WTC11 (cell line): ENCODE measurements at regions not wholly inside any gene's neighbourhood (a gene's known extent, or its start where the extent isn't known, plus 50 kb on each side); places are given as distances from the start of the nearest gene placed in this dataset.

ENCODE experiments used
- ATAC-seq: fragments of 200-7000 bp; cut with Tn5 transposase; 2 replicates; pipeline ENCODE4 v1.10.0; 2021; ENCODE audit warnings: mild to moderate bottlenecking, moderate library complexity
- CTCF ChIA-PET: fragments of 300-600 bp; sonication (Branson Sonifier 250); formaldehyde crosslinking; loops from one replicate; lab custom pipeline; 2021; ENCODE audit warnings: antibody characterized with exemption; lab: Charles Lee
- POLR2A ChIA-PET: fragments of 350-600 bp; sonication (Branson Sonifier 250); formaldehyde crosslinking; loops from one replicate; lab custom pipeline; 2021; ENCODE audit warnings: antibody characterized with exemption; lab: Charles Lee
- DNase-seq: peaks from one replicate; pipeline ENCODE4 v3.0.0; 2021; ENCODE audit warnings: low spot score
- H3K27ac Mint-ChIP-seq: 2 replicates; pipeline ENCODE4 v1.8.0; 2021; ENCODE audit warnings: mixed read lengths
- H3K27me3 Mint-ChIP-seq: 2 replicates; pipeline ENCODE4 v1.8.0; 2021; ENCODE audit warnings: low read depth, mild to moderate bottlenecking, moderate library complexity, mixed read lengths
- H3K36me3 Mint-ChIP-seq: 2 replicates; pipeline ENCODE4 v1.8.0; 2021; ENCODE audit warnings: mixed read lengths
- H3K4me1 Mint-ChIP-seq: 2 replicates; pipeline ENCODE4 v1.8.0; 2022; ENCODE audit warnings: mixed read lengths
- H3K4me3 Mint-ChIP-seq: 2 replicates; pipeline ENCODE4 v1.8.0; 2021; ENCODE audit warnings: mild to moderate bottlenecking, moderate library complexity, mixed read lengths
- H3K9me3 Mint-ChIP-seq: 2 replicates; pipeline ENCODE4 v1.8.0; 2021; ENCODE audit warnings: mixed read lengths
- CREM ChIP-seq: sonication (generic); formaldehyde crosslinking; IDR thresholded peaks from 2 replicates; pipeline ENCODE4 v1.8.1; 2022; ENCODE audit warnings: mild to moderate bottlenecking, missing genetic modification reagents, moderate library complexity
- ESRRA ChIP-seq: sonication (generic); formaldehyde crosslinking; IDR thresholded peaks from 2 replicates; pipeline ENCODE4 v1.8.1; 2022; ENCODE audit warnings: mild to moderate bottlenecking, missing genetic modification reagents, borderline replicate concordance
- ETV6 ChIP-seq: sonication (generic); formaldehyde crosslinking; IDR thresholded peaks from 2 replicates; pipeline ENCODE4 v1.8.1; 2022; ENCODE audit warnings: mild to moderate bottlenecking, missing genetic modification reagents
- GABPB1 ChIP-seq: sonication (generic); formaldehyde crosslinking; IDR thresholded peaks from 2 replicates; pipeline ENCODE4 v1.8.1; 2023; ENCODE audit warnings: mild to moderate bottlenecking, missing genetic modification reagents
- IRF2 ChIP-seq: sonication (generic); formaldehyde crosslinking; IDR thresholded peaks from 2 replicates; pipeline ENCODE4 v1.8.0; 2022; ENCODE audit warnings: low read depth, missing genetic modification reagents, borderline replicate concordance
- MYBL2 ChIP-seq: sonication (generic); formaldehyde crosslinking; IDR thresholded peaks from 2 replicates; pipeline ENCODE4 v1.8.1; 2023; ENCODE audit warnings: mild to moderate bottlenecking, moderate library complexity, missing genetic modification reagents
- NFE2L1 ChIP-seq: sonication (generic); formaldehyde crosslinking; IDR thresholded peaks from 2 replicates; pipeline ENCODE4 v1.8.1; 2023; ENCODE audit warnings: missing genetic modification reagents
- NR3C1 ChIP-seq: sonication (generic); formaldehyde crosslinking; conservative IDR thresholded peaks from 2 replicates; pipeline ENCODE4 v1.8.1; 2023; ENCODE audit warnings: low read depth, mild to moderate bottlenecking, missing genetic modification reagents
- OVOL2 ChIP-seq: fragments of 250-450 bp; sonication (Bioruptor Pico); IDR thresholded peaks from 2 replicates; pipeline ENCODE4 v1.9.0; 2021; ENCODE audit warnings: mild to moderate bottlenecking, borderline replicate concordance
- SOX15 ChIP-seq: fragments of 250-450 bp; sonication (Bioruptor Pico); IDR thresholded peaks from 2 replicates; pipeline ENCODE4 v1.9.0; 2021; ENCODE audit warnings: mild to moderate bottlenecking
- TEAD1 ChIP-seq: sonication (generic); formaldehyde crosslinking; IDR thresholded peaks from 2 replicates; pipeline ENCODE4 v1.8.0; 2022; ENCODE audit warnings: mild to moderate bottlenecking, missing genetic modification reagents
- ZNF219 ChIP-seq: sonication (generic); formaldehyde crosslinking; IDR thresholded peaks from 2 replicates; pipeline ENCODE4 v1.8.0; 2023; ENCODE audit warnings: missing genetic modification reagents, mild to moderate bottlenecking, borderline replicate concordance
- ZNF232 ChIP-seq: sonication (generic); formaldehyde crosslinking; IDR thresholded peaks from 2 replicates; pipeline ENCODE4 v1.8.0; 2022; ENCODE audit warnings: mild to moderate bottlenecking, missing genetic modification reagents
- ZNF263 ChIP-seq: sonication (generic); formaldehyde crosslinking; IDR thresholded peaks from 2 replicates; pipeline ENCODE4 v1.8.1; 2022; ENCODE audit warnings: low read depth, mild to moderate bottlenecking, moderate library complexity, missing genetic modification reagents
- TF ChIP-seq, protein P1 (sequence below): sonication (generic); formaldehyde crosslinking; IDR thresholded peaks from 2 replicates; pipeline ENCODE4 v1.8.0; 2023; ENCODE audit warnings: missing genetic modification reagents

DNA sequence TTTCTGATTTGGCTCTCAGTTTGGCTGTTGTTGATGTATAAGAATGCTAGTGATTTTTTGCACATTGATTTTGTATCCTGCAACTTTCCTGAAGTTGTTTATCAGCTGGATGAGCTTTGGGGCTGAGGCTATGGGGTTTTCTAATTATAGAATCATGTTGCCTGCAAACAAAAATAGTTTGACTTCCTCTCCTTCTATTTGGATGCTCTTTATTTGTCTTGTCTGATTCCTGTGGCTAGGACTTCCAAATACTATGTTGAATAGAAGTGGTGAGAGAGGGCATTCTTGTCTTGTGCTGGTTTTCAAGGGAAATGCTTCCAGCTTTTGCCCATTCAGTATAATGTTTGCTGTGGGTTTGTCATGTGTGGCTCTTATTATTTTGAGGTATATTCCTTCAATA lies 734.7 kb upstream of the FAM241A start:
- Mint-ChIP-seq H3K27ac (no peak overlapping the region), H3K36me3 (no peaks in the 10 kb centered on the region)
- no peak for TF ChIP-seq NR3C1 (CRISPR knock-in tag)
- no peak for TF ChIP-seq ZNF219 (CRISPR knock-in tag)
- TF ChIP-seq MYBL2 (CRISPR knock-in tag), result no peak
- TF ChIP-seq CREM (CRISPR knock-in tag), result no peak
- TF ChIP-seq, all 79 proteins: peak for 0
- H3K4me3 Mint-ChIP-seq, result no peak overlapping the region
- peaks cover 6% of the 10 kb centered on the region; the same call in 1 of the 2 replicates for H3K9me3 Mint-ChIP-seq
- ATAC-seq (no peak), DNase-seq (no peak)
- H3K4me1 Mint-ChIP-seq, result no peaks in the 10 kb centered on the region
- POLR2A ChIA-PET, result no interaction called here
- CTCF ChIA-PET, result no interaction called here
- H3K27me3 Mint-ChIP-seq, result no peaks in the 10 kb centered on the region

DNA sequence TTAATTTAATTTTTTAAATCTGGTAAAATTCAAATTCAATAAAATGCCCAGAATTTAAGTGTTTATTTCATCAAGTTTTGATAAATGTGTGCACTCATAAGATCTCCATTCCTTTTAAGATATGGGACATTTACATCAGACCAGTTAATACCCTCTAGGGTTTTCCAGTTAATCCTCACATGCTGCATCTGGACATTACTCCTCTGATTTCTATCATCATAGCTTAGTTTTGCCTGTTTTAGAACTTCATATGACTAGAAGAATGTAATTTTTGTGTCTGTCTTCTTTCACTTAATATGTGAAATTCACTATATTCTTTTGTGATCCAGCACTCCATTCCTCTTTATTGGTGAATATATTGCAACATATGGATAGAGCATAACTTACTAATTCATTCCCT lies 727.7 kb upstream of the FAM241A start:
- POLR2A ChIA-PET, result no interaction called here
- Mint-ChIP-seq H3K4me1 (no peaks in the 10 kb centered on the region), H3K27me3 (no peaks in the 10 kb centered on the region), H3K9me3 (peaks cover 6% of the 10 kb centered on the region; the same call in 1 of the 2 replicates), H3K27ac (no peak overlapping the region)
- DNase-seq, result no peak
- no peak for ATAC-seq
- CTCF ChIA-PET, result no interaction called here
- TF ChIP-seq SOX15 (CRISPR knock-in tag) (no peak), TEAD1 (no peak), ETV6 (no peak), ZNF263 (no peak), ZNF232 (no peak), CREM (CRISPR knock-in tag) (no peak), OVOL2 (CRISPR knock-in tag) (no peak)
- TF ChIP-seq, protein P1, sequence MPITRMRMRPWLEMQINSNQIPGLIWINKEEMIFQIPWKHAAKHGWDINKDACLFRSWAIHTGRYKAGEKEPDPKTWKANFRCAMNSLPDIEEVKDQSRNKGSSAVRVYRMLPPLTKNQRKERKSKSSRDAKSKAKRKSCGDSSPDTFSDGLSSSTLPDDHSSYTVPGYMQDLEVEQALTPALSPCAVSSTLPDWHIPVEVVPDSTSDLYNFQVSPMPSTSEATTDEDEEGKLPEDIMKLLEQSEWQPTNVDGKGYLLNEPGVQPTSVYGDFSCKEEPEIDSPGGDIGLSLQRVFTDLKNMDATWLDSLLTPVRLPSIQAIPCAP (CRISPR knock-in tag), result no peak
- TF ChIP-seq, all 79 proteins: peak for 0
- Mint-ChIP-seq H3K36me3 (no peaks in the 10 kb centered on the region), H3K4me3 (no peak overlapping the region)

DNA sequence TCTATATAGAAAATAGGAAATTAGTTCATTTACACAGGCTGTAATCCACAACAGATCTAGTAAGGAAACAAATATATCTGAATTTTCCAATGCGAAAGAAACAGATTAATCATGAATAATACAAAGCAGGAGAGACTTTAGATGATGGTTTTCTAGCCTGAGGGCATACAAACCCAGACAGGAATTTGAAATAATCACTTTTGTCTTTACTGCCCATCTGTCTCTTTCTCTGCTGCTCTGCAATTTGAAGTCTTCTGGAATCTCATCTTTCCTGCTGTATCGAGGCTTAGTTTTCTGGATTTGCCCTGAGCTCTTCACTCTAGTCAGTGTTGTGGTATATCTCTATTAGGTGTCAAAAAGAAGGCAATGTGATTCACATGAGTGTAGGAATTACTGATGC lies 711.8 kb upstream of the FAM241A start:
- Mint-ChIP-seq H3K9me3 (peaks cover 11% of the 10 kb centered on the region), H3K27me3 (no peaks in the 10 kb centered on the region), H3K4me3 (no peak overlapping the region), H3K36me3 (peaks cover 3% of the 10 kb centered on the region), H3K4me1 (no peaks in the 10 kb centered on the region), H3K27ac (no peak overlapping the region)
- TF ChIP-seq ESRRA (CRISPR knock-in tag), result no peak
- ChIA-PET POLR2A (no interaction called here), CTCF (no interaction called here)
- ATAC-seq (no peak), DNase-seq (no peak)

DNA sequence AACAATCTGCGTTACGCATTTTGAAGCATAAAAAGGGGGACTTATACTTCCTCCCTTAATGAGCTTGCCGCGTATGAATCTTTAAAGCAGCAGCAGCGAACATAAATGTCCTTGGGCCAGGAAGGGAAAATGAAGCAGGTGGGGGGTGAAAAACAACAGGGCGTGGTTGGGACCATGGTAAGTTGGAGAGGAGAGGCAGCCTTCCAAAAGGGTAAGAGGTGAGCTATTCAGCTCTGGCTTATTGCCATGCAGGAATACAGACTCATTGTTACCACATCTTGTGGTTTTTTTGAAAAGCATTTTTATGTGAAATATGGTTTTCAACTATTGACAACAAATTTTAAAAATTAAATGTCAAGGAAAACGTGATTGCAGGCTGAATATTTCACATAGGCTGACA lies 710.7 kb upstream of the FAM241A start:
- ATAC-seq, result no peak
- POLR2A ChIA-PET, result no interaction called here
- CTCF ChIA-PET, result no interaction called here
- no peaks in the 10 kb centered on the region for H3K4me1 Mint-ChIP-seq
- no peak overlapping the region for H3K4me3 Mint-ChIP-seq
- no peak for TF ChIP-seq IRF2
- TF ChIP-seq NFE2L1 (CRISPR knock-in tag), result no peak
- no peak overlapping the region for H3K27ac Mint-ChIP-seq
- DNase-seq, result no peak
- peaks cover 3% of the 10 kb centered on the region for H3K36me3 Mint-ChIP-seq
- peaks cover 9% of the 10 kb centered on the region for H3K9me3 Mint-ChIP-seq
- no peaks in the 10 kb centered on the region; the same call in 1 of the 2 replicates for H3K27me3 Mint-ChIP-seq

DNA sequence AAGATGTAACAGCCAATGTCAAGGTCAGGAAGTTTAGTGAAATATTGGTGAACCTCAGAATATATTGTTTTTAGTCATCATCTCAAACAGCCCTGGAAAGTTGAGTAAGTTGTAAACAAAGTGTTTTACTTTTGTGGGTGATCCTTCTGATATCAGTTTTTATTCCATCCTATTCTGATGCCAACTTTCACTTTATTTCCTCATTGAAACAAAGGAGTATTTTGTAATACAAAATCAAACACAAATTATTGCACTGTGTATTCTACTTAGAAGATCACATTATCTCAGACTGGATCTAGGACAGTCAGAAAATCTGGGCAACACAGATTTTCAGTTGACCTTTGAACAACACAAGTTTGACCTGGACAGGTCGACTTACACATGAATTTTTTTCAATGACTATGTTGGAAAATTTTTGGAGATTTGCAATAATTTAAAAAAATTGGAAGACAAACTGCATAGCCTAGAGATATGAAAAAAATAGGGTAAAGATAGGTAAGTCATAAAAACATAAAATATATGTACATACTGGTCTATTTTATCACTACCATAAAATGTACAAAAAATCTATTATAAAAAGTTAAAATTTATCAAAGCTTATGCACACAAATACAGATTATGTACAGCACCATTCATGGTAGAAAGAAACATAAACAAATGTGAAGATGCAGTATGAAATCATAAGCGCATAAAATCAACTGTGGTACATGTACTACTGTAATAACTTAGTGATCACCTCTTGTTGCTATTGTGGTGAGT lies 709.1 kb upstream of the FAM241A start:
- TF ChIP-seq GABPB1 (CRISPR knock-in tag) (no peak), OVOL2 (CRISPR knock-in tag) (no peak)
- H3K27ac Mint-ChIP-seq, result no peak overlapping the region
- H3K4me1 Mint-ChIP-seq, result no peaks in the 10 kb centered on the region
- H3K4me3 Mint-ChIP-seq, result no peak overlapping the region
- DNase-seq, result no peak
- ChIA-PET CTCF (no interaction called here), POLR2A (no interaction called here)
- no peaks in the 10 kb centered on the region for H3K36me3 Mint-ChIP-seq
- no peaks in the 10 kb centered on the region for H3K9me3 Mint-ChIP-seq
- no peak for ATAC-seq
- no peaks in the 10 kb centered on the region; the same call in 1 of the 2 replicates for H3K27me3 Mint-ChIP-seq
